CD4-positive, alpha-beta T cell (primary cell): ENCODE measurements at regions not wholly inside any gene's neighbourhood (a gene's known extent, or its start where the extent isn't known, plus 50 kb on each side); places are given as distances from the start of the nearest gene placed in this dataset.

Experiments used
- ATAC-seq: fragments of 200-7000 bp; cut with Tn5 transposase; one replicate; pipeline ENCODE4 v1.10.0; 2022; ENCODE audit warnings: mild to moderate bottlenecking; ENCODE audit not compliant: poor library complexity
- CTCF ChIA-PET: fragments of 350-600 bp; sonication (Branson Sonifier 250); formaldehyde crosslinking; loops from one replicate; lab custom pipeline; 2021; ENCODE audit warnings: antibody characterized with exemption, inconsistent platforms; lab: Charles Lee
- POLR2A ChIA-PET: fragments of 350-600 bp; sonication (Branson Sonifier 250); formaldehyde crosslinking; loops from one replicate; lab custom pipeline; 2021; ENCODE audit warnings: antibody characterized with exemption, inconsistent platforms; lab: Charles Lee
- DNase-seq, 14 experiments: peaks; one replicate each; pipeline ENCODE4 v3.0.0-alpha.2; 2013 to 2020; ENCODE audit warnings: mixed read lengths in 2 of 14
- H3K27ac ChIP-seq, 2 donors: one replicate each; pipeline versions ENCODE4 v1.5.1 to v1.7.0; 2013; ENCODE audit warnings: low read length in 2 of 2, low read depth in 1 of 2, mild to moderate bottlenecking in 1 of 2
- H3K27me3 ChIP-seq, 2 experiments: 1 replicate in 1 of 2; 2 replicates in 1 of 2; pipeline versions ENCODE4 v1.6.1 to v1.7.0; 2013; ENCODE audit warnings: low read length in 2 of 2, control low read depth in 1 of 2, mild to moderate bottlenecking in 1 of 2, moderate library complexity in 1 of 2; ENCODE audit not compliant: insufficient read depth in 2 of 2, control insufficient read depth in 1 of 2
- H3K36me3 ChIP-seq: one replicate; pipeline ENCODE4 v1.6.1; 2013; ENCODE audit warnings: low read length, control low read depth; ENCODE audit not compliant: insufficient read depth
- H3K4me1 ChIP-seq: one replicate; pipeline ENCODE4 v1.6.1; 2013; ENCODE audit warnings: low read length, control low read depth; ENCODE audit not compliant: insufficient read depth
- H3K4me3 ChIP-seq: one replicate; pipeline ENCODE4 v1.5.1; 2013; ENCODE audit warnings: mild to moderate bottlenecking, low read length, moderate library complexity
- H3K9me3 ChIP-seq, 2 experiments: 1 replicate in 1 of 2; 2 replicates in 1 of 2; pipeline versions ENCODE4 v1.6.1 to v1.7.0; 2013; ENCODE audit warnings: low read length in 2 of 2, mild to moderate bottlenecking in 2 of 2, control low read depth in 1 of 2, moderate library complexity in 1 of 2; ENCODE audit not compliant: control insufficient read depth in 1 of 2, insufficient read depth in 1 of 2
- H3K27ac Mint-ChIP-seq: one replicate; pipeline ENCODE4 v1.8.0; 2020; ENCODE audit warnings: mixed read lengths
- H3K27me3 Mint-ChIP-seq: one replicate; pipeline ENCODE4 v1.8.0; 2021; ENCODE audit warnings: mixed read lengths
- H3K36me3 Mint-ChIP-seq: one replicate; pipeline ENCODE4 v1.8.0; 2021; ENCODE audit warnings: low read depth, mixed read lengths
- H3K4me1 Mint-ChIP-seq: one replicate; pipeline ENCODE4 v1.8.0; 2021; ENCODE audit warnings: low read depth, mixed read lengths
- H3K4me3 Mint-ChIP-seq: one replicate; pipeline ENCODE4 v1.8.0; 2020; ENCODE audit warnings: mild to moderate bottlenecking, mixed read lengths
- H3K9me3 Mint-ChIP-seq: one replicate; pipeline ENCODE4 v1.8.0; 2020; ENCODE audit warnings: mixed read lengths
- intact Hi-C, 2 experiments: fragments of 100-400 bp; cut with DNase I in 1 of 2; cut with micrococcal nuclease in 1 of 2; formaldehyde crosslinking; loops; one replicate each; pipeline versions ENCODE4 v1.15.1 to v1.9.0; 2023 to 2025; cut with DNase I, micrococcal nuclease
- TF ChIP-seq, protein P1 (sequence below): fragments of 200-600 bp; IDR thresholded peaks from one replicate; pipeline ENCODE4 v1.8.0; 2022; ENCODE audit warnings: antibody characterized with exemption, mild to moderate bottlenecking

DNA sequence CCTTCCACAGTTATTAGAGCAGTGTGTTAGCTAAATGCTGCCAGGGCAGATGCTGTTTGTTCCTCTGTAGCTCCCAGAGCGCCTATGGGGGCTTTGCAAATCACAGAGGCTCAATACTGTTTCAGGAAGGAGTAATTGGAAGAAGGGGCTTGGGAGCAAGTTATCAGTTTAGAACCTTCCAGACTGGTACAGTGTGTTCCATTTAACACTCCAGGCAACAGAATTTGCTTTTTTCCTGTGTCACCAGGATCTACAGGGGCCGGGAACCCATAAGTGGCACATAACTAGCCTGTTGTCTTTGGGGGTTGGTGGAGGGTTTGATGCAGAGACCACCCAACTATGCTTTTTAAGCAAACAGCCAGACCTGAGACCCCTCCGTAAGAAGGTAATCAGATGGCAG is 307.3 kb upstream of the KCNN2 start:
- H3K4me3 ChIP-seq: no peak overlapping the region
- POLR2A ChIA-PET: no interaction called here
- Mint-ChIP-seq H3K4me1 (no peaks in the 10 kb centered on the region), H3K4me3 (no peak overlapping the region), H3K9me3 (no peaks in the 10 kb centered on the region), H3K27ac (no peak overlapping the region), H3K36me3 (no peaks in the 10 kb centered on the region), H3K27me3 (peaks cover 47% of the 10 kb centered on the region)
- ATAC-seq (no peak), DNase-seq (no peak)
- H3K36me3 ChIP-seq: no peaks in the 10 kb centered on the region
- H3K4me1 ChIP-seq: no peaks in the 10 kb centered on the region
- H3K27me3 ChIP-seq: peaks cover 17 to 35% of the 10 kb centered on the region in 2 experiments
- peaks cover 0 to 11% of the 10 kb centered on the region in 2 experiments for H3K9me3 ChIP-seq
- TF ChIP-seq, protein P1, sequence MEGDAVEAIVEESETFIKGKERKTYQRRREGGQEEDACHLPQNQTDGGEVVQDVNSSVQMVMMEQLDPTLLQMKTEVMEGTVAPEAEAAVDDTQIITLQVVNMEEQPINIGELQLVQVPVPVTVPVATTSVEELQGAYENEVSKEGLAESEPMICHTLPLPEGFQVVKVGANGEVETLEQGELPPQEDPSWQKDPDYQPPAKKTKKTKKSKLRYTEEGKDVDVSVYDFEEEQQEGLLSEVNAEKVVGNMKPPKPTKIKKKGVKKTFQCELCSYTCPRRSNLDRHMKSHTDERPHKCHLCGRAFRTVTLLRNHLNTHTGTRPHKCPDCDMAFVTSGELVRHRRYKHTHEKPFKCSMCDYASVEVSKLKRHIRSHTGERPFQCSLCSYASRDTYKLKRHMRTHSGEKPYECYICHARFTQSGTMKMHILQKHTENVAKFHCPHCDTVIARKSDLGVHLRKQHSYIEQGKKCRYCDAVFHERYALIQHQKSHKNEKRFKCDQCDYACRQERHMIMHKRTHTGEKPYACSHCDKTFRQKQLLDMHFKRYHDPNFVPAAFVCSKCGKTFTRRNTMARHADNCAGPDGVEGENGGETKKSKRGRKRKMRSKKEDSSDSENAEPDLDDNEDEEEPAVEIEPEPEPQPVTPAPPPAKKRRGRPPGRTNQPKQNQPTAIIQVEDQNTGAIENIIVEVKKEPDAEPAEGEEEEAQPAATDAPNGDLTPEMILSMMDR: no peak
- no peak overlapping the region for H3K27ac ChIP-seq
- CTCF ChIA-PET: no interaction called here
- intact Hi-C loops: no loop called here

DNA sequence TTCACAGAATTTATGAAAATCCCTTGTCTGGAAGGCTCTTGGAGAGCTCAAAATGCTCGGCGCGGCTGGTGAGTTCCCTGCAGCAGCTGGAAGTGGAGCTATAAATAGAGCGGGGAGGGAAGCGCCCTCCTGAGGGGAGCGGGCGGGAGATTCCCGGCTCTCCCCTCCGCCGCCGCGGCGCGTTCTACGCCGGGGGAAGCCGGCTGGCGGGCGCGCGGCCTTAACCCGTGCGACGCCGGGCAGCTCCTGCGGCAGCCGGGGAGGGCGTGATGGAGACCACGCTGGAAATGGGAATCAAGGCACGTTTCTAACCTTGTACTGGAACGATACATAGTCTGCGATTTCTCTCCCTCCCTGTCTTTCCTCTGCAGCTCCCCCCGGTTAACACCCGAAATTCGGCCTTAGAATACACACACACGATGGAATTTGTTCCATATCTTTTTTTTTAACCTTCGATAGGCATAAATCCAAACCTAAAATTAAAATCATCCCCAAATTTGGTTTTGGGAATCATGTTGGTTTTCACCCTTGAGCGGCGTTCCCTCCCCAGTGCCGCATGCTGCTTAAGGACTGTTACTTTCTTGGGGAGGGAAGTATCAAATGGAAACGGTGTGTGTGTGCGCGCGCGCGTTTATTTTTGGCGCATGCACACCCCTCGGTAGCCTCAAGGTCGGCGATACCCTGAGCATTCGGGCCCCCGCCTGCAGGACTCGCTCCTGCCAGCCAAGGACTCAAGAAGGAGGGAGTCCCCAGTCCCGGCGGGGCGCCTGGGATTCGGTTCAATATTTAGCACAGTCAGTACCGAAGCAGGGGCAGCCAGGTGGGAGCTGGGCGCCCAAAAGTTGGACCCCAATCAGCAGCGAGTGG is 306.3 kb upstream of the KCNN2 start:
- H3K27ac ChIP-seq: no peak overlapping the region
- Mint-ChIP-seq H3K4me3 (no peak overlapping the region), H3K9me3 (no peaks in the 10 kb centered on the region), H3K4me1 (no peaks in the 10 kb centered on the region), H3K27me3 (peaks cover 47% of the 10 kb centered on the region), H3K27ac (no peak overlapping the region), H3K36me3 (no peaks in the 10 kb centered on the region)
- H3K9me3 ChIP-seq: peaks cover 0 to 11% of the 10 kb centered on the region in 2 experiments
- no peaks in the 10 kb centered on the region for H3K36me3 ChIP-seq
- TF ChIP-seq, protein P1: no peak
- H3K4me3 ChIP-seq: no peak overlapping the region
- ChIA-PET POLR2A (no interaction called here), CTCF (no interaction called here)
- intact Hi-C loops: no loop called here
- ATAC-seq (no peak), DNase-seq (no peak)
- H3K27me3 ChIP-seq: peaks cover 17 to 35% of the 10 kb centered on the region in 2 experiments
- no peaks in the 10 kb centered on the region for H3K4me1 ChIP-seq

DNA sequence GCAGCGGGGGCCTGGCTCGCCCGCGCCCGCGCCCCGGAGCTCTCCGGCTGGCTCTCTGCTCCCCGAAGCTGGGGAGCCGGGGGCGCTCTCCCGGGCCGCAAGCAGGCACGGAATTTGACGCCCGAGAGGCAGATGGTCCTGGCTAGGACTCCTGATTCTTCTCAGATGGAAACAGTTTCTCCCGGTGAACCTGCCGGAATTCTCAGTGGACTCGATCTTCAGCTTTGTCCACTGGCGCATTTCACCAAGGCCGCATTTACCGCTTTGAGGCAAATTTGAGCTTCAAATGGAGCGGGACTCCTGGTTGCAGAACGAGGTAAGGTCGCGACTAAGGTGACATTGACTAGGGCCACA is 305.7 kb upstream of the KCNN2 start:
- ChIA-PET POLR2A (no interaction called here), CTCF (no interaction called here)
- H3K4me1 Mint-ChIP-seq: no peaks in the 10 kb centered on the region
- no peaks in the 10 kb centered on the region for H3K4me1 ChIP-seq
- no peaks in the 10 kb centered on the region for H3K36me3 ChIP-seq
- H3K9me3 ChIP-seq: peaks cover 0 to 11% of the 10 kb centered on the region in 2 experiments
- ATAC-seq: no peak
- H3K27me3 ChIP-seq: peaks cover 17 to 35% of the 10 kb centered on the region in 2 experiments
- DNase-seq: no peak
- H3K36me3 Mint-ChIP-seq: no peaks in the 10 kb centered on the region
- TF ChIP-seq, protein P1: no peak
- no peak overlapping the region for H3K4me3 ChIP-seq
- intact Hi-C loops: no loop called here
- H3K27me3 Mint-ChIP-seq: peaks cover 47% of the 10 kb centered on the region
- no peak overlapping the region for H3K27ac ChIP-seq
- no peak overlapping the region for H3K27ac Mint-ChIP-seq
- H3K9me3 Mint-ChIP-seq: no peaks in the 10 kb centered on the region
- no peak overlapping the region for H3K4me3 Mint-ChIP-seq
